Tibial nerve (tissue), 4 donors: ENCODE measurements at regions not wholly inside any gene's neighbourhood (a gene's known extent, or its start where the extent isn't known, plus 50 kb on each side); places are given as distances from the start of the nearest gene placed in this dataset.

ENCODE experiments used
- DNase-seq, 2 donors: peaks; one replicate each; pipeline ENCODE4 v3.0.0-alpha.2; 2019; ENCODE audit warnings: low spot score in 2 of 2
- H3K27ac ChIP-seq, 4 donors: fragments of 200-600 bp; sonication (generic) in 3 of 4; one replicate each; pipeline ENCODE4 v1.5.1; 2017 to 2019; ENCODE audit warnings: mild to moderate bottlenecking in 1 of 4
- H3K27me3 ChIP-seq, 2 donors: fragments of 200-600 bp; sonication (generic) in 1 of 2; one replicate each; pipeline versions ENCODE4 v1.5.1 to v1.6.0; 2017 to 2019
- H3K36me3 ChIP-seq, 3 donors: fragments of 200-600 bp; sonication (generic); one replicate each; pipeline ENCODE4 v1.5.1; 2018 to 2019
- H3K4me1 ChIP-seq, 4 donors: fragments of 200-600 bp; sonication (generic) in 3 of 4; one replicate each; pipeline ENCODE4 v1.5.1; 2017 to 2019
- H3K4me3 ChIP-seq, 4 donors: fragments of 200-600 bp; sonication (generic) in 3 of 4; one replicate each; pipeline ENCODE4 v1.5.1; 2017 to 2019; ENCODE audit warnings: mild to moderate bottlenecking in 1 of 4, moderate library complexity in 1 of 4
- H3K9me3 ChIP-seq, 4 donors: fragments of 200-600 bp; sonication (generic) in 3 of 4; one replicate each; pipeline ENCODE4 v1.5.1; 2017 to 2019
- EP300 ChIP-seq, 2 donors: sonication (generic); formaldehyde crosslinking; IDR thresholded peaks; one replicate each; pipeline ENCODE4 v1.6.1; 2017; ENCODE audit warnings: antibody characterized with exemption in 2 of 2, mild to moderate bottlenecking in 1 of 2
- POLR2A ChIP-seq, 2 donors: fragments of 450-650 bp; IDR thresholded peaks; one replicate each; pipeline ENCODE4 v1.6.1; 2017; ENCODE audit warnings: antibody characterized with exemption in 2 of 2, mild to moderate bottlenecking in 2 of 2, moderate library complexity in 2 of 2
- WGBS, 2 donors: methylation state at CpG; one replicate each; pipeline ENCODE4 v1.1.5; 2018; 5-methylcytosine and 5-hydroxymethylcytosine counted together
- TF ChIP-seq, protein P1 (sequence below), 5 experiments: fragments of 200-600 bp in 3 of 5; fragments of 450-650 bp in 2 of 5; sonication (generic) in 3 of 5; IDR thresholded peaks; one replicate each; pipeline ENCODE4 v1.5.1; 2016 to 2019; ENCODE audit warnings: antibody characterized with exemption in 5 of 5, mild to moderate bottlenecking in 3 of 5, moderate library complexity in 2 of 5

DNA sequence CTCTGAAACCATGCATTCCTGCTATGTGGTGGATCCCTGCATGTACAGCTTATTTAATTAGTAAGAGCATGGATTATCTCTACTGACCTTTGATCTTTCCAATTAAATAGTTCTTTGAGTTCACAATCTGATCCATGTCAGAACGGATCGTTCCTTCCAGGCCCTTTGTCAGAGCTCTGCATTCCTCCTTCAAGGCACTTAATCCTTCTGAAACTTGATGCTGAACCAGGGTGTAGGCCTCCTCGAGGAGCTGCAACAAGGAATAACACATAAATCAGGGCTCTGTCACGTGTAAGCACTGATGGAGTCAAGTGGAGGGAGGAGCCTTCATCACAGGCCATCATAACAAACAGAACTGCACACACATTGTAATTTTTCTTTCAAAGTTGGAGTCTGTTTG, 68.4 kb upstream of the EDEM3 start:
- TF ChIP-seq, protein P1, sequence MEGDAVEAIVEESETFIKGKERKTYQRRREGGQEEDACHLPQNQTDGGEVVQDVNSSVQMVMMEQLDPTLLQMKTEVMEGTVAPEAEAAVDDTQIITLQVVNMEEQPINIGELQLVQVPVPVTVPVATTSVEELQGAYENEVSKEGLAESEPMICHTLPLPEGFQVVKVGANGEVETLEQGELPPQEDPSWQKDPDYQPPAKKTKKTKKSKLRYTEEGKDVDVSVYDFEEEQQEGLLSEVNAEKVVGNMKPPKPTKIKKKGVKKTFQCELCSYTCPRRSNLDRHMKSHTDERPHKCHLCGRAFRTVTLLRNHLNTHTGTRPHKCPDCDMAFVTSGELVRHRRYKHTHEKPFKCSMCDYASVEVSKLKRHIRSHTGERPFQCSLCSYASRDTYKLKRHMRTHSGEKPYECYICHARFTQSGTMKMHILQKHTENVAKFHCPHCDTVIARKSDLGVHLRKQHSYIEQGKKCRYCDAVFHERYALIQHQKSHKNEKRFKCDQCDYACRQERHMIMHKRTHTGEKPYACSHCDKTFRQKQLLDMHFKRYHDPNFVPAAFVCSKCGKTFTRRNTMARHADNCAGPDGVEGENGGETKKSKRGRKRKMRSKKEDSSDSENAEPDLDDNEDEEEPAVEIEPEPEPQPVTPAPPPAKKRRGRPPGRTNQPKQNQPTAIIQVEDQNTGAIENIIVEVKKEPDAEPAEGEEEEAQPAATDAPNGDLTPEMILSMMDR (IDR thresholded peaks at IDR 0.05): no peak
- TF ChIP-seq EP300 (IDR thresholded peaks at IDR 0.05): no peak
- TF ChIP-seq POLR2A (IDR thresholded peaks at IDR 0.05): no peak
- Histone ChIP-seq H3K4me1 (peaks cover 0 to 38% (median 5%) of the 10 kb centered on the region in 4 donors), H3K27ac (no peak overlapping the region), H3K27me3 (no peaks in the 10 kb centered on the region), H3K4me3 (no peak overlapping the region), H3K36me3 (peaks cover 0 to 42% (median 0%) of the 10 kb centered on the region in 3 donors), H3K9me3 (no peaks in the 10 kb centered on the region)
- 62 to 65% methylated on average over 4 of the region's 4 CpGs for WGBS, 2 donors
- DNase-seq: no peak

DNA sequence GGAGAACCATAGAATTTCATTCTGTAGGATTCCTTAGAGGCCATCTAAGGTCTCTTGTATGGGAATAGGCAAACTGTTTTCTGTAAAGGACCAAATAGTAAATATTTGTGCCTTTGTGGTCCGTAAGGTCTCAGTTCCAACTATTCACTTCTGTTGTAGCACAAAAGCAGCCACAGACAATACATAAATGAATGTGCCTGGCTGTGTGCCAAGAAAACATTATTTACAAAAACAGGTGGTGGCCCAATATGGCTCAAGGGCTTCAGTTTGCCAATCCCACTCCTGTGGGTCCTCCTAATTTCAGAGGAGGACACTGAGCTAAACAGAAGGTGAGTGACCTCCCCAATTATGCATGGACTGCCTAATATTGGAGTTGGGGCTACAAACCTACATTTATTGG, 67.6 kb upstream of the EDEM3 start:
- 65 to 89% methylated on average over 1 of the region's 1 CpG for WGBS, 2 donors
- peaks cover 0 to 51% (median 0%) of the 10 kb centered on the region in 3 donors for H3K36me3 ChIP-seq
- DNase-seq: no peak
- no peak overlapping the region for H3K27ac ChIP-seq
- H3K4me1 ChIP-seq: peaks cover 0 to 31% (median 5%) of the 10 kb centered on the region in 4 donors
- TF ChIP-seq POLR2A (IDR thresholded peaks at IDR 0.05) (no peak), EP300 (IDR thresholded peaks at IDR 0.05) (no peak)
- TF ChIP-seq, protein P1 (IDR thresholded peaks at IDR 0.05): no peak
- H3K27me3 ChIP-seq: no peaks in the 10 kb centered on the region
- no peak overlapping the region for H3K4me3 ChIP-seq
- no peaks in the 10 kb centered on the region for H3K9me3 ChIP-seq

DNA sequence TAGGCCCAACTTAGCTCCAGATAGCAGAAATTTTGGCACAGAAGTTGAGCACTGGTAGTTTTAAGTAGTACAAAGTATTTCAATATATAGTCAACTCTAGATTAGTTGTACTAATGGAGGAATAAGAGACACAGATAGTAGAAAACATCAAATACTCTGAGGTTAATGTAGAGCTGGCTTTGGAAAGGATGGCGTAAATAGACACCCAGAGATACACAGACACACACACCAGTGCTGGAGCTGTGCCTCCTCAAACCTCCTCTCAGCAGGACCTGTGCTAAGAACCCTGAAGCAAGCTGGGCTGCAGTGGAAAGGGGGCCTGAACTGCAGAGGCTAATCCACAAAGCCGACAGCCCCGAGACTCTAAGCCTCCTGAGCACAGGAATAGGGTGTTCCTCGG, 67.0 kb upstream of the EDEM3 start:
- Histone ChIP-seq H3K4me3 (no peak overlapping the region), H3K36me3 (peaks cover 0 to 56% (median 0%) of the 10 kb centered on the region in 3 donors), H3K27me3 (no peaks in the 10 kb centered on the region), H3K9me3 (no peaks in the 10 kb centered on the region), H3K4me1 (peaks cover 0 to 25% (median 5%) of the 10 kb centered on the region in 4 donors), H3K27ac (no peak overlapping the region)
- WGBS, 2 donors: 89 to 95% methylated on average over 4 of the region's 4 CpGs
- no peak for DNase-seq
- TF ChIP-seq, protein P1 (IDR thresholded peaks at IDR 0.05): no peak
- no peak for TF ChIP-seq EP300 (IDR thresholded peaks at IDR 0.05)
- TF ChIP-seq POLR2A (IDR thresholded peaks at IDR 0.05): no peak

DNA sequence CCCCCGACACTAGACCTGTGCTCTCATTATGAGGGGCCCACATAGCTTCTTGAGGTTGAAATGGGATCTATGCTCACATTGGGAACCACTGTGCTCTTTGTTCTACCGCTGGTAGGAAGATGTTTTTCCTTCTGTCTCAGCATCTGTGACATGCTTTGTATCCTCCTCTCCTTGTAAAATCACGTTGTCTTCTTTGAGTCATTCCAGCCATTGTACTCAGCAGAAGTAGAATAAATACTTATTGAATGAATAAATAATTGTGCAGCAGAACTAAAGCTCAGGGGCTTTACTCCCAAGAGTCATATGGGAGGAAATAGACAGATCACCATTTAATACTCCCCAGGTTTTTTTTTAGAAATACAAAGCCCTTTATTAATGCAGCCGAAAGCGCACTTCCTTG, 66.3 kb upstream of the EDEM3 start:
- Histone ChIP-seq H3K4me1 (peaks cover 0 to 18% (median 5%) of the 10 kb centered on the region in 4 donors), H3K27ac (no peak overlapping the region), H3K36me3 (peaks cover 0 to 56% (median 0%) of the 10 kb centered on the region in 3 donors), H3K4me3 (no peak overlapping the region), H3K27me3 (no peaks in the 10 kb centered on the region), H3K9me3 (no peaks in the 10 kb centered on the region)
- DNase-seq: no peak
- WGBS, 2 donors: 59% methylated on average over 5 of the region's 5 CpGs
- TF ChIP-seq POLR2A (IDR thresholded peaks at IDR 0.05): no peak
- no peak for TF ChIP-seq EP300 (IDR thresholded peaks at IDR 0.05)
- TF ChIP-seq, protein P1 (IDR thresholded peaks at IDR 0.05): no peak

DNA sequence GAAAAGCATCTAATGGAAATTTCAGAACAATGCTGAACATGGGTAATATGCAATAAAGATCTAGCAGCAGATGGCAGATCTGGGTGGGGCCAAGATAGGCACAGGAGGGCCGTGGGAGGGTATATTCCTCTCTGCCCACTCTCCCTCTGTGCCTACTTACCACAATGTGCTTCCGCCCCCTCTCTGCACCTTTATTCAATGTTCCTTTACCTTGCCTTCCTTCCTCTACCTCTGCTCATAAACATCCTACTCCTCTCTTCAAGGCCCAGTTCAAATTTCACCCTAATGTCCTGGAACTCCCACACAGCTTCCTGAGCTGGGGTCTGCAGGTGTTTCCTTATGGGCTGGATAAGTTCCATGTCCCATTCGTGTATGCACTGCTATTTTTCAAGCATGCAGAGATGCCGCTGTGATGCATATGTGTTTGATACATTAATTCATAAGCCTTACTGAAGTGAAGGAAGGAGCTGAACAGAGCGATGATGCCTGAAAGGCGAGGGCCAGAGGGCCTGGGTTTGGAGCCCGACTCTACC, 65.6 kb upstream of the EDEM3 start:
- Histone ChIP-seq H3K27ac (no peak overlapping the region), H3K9me3 (no peaks in the 10 kb centered on the region), H3K4me1 (peaks cover 0 to 11% (median 3%) of the 10 kb centered on the region in 4 donors), H3K4me3 (no peak overlapping the region), H3K36me3 (peaks cover 0 to 56% (median 0%) of the 10 kb centered on the region in 3 donors), H3K27me3 (no peaks in the 10 kb centered on the region)
- TF ChIP-seq EP300 (IDR thresholded peaks at IDR 0.05) (no peak), POLR2A (IDR thresholded peaks at IDR 0.05) (no peak)
- TF ChIP-seq, protein P1 (IDR thresholded peaks at IDR 0.05): no peak
- WGBS, 2 donors: 83 to 87% methylated on average over 7 of the region's 7 CpGs
- DNase-seq: no peak
